PC-9 (cell line): ENCODE measurements at regions not wholly inside any gene's neighbourhood (a gene's known extent, or its start where the extent isn't known, plus 50 kb on each side); places are given as distances from the start of the nearest gene placed in this dataset.

ENCODE experiments used
- BruUV-seq: library from RNA; stranded (reverse); fragments of 400-500 nt; replicated peaks from 2 replicates; lab custom pipeline; 2021; lab: Mats Ljungman, UMichigan
- CTCF ChIA-PET: fragments of 300-600 bp; sonication (Branson Sonifier 250); formaldehyde crosslinking; loops from one replicate; lab custom pipeline; 2022; ENCODE audit warnings: antibody characterized with exemption; lab: Charles Lee
- POLR2A ChIA-PET: fragments of 300-600 bp; sonication (Branson Sonifier 250); formaldehyde crosslinking; loops from one replicate; lab custom pipeline; 2022; ENCODE audit warnings: antibody characterized with exemption; ENCODE audit not compliant: unreplicated experiment; lab: Charles Lee
- DNase-seq, 2 experiments: peaks; one replicate each; pipeline versions ENCODE4 v3.0.0 to v3.0.0-alpha.2; 2015 to 2022; ENCODE audit warnings: mixed read lengths in 1 of 2
- H2AFZ ChIP-seq: fragments of 200-600 bp; sonication (generic); 2 replicates; pipeline ENCODE4 v1.8.1; 2017; ENCODE audit warnings: antibody characterized with exemption
- H3F3A ChIP-seq: fragments of 200-600 bp; sonication (generic); 2 replicates; pipeline ENCODE4 v1.8.1; 2017; ENCODE audit warnings: antibody characterized with exemption, mild to moderate bottlenecking, low read depth; ENCODE audit not compliant: insufficient read depth
- H3K27ac ChIP-seq: fragments of 200-600 bp; sonication (generic); 2 replicates; pipeline ENCODE4 v1.6.1; 2016; ENCODE audit warnings: mixed run types
- H3K27me3 ChIP-seq: fragments of 200-600 bp; sonication (generic); 2 replicates; pipeline ENCODE4 v1.6.1; 2016; ENCODE audit warnings: low read depth, mixed run types; ENCODE audit not compliant: insufficient read depth
- H3K36me3 ChIP-seq: fragments of 200-600 bp; sonication (generic); 2 replicates; pipeline ENCODE4 v1.6.1; 2016; ENCODE audit warnings: low read depth, mixed run types
- H3K4me1 ChIP-seq: fragments of 200-600 bp; sonication (generic); replicated peaks from 2 replicates; pipeline ENCODE4 v1.6.1; 2016; ENCODE audit warnings: mixed run types; ENCODE audit not compliant: insufficient read depth
- H3K4me2 ChIP-seq: fragments of 200-600 bp; sonication (generic); 2 replicates; pipeline ENCODE4 v1.6.1; 2017; ENCODE audit warnings: mixed run types
- H3K4me3 ChIP-seq: fragments of 200-600 bp; sonication (generic); 2 replicates; pipeline ENCODE4 v1.6.1; 2016; ENCODE audit warnings: mixed run types
- H3K79me2 ChIP-seq: fragments of 200-600 bp; sonication (generic); 2 replicates; pipeline ENCODE4 v1.6.1; 2017; ENCODE audit warnings: low read depth, mixed run types
- H3K9me2 ChIP-seq: fragments of 200-600 bp; sonication (generic); 2 replicates; pipeline ENCODE4 v1.8.1; 2017; ENCODE audit warnings: mild to moderate bottlenecking; ENCODE audit not compliant: insufficient read depth
- H3K9me3 ChIP-seq: fragments of 200-600 bp; sonication (generic); 2 replicates; pipeline ENCODE4 v1.8.1; 2016; ENCODE audit warnings: low read depth; ENCODE audit not compliant: insufficient read depth
- H4K20me1 ChIP-seq: fragments of 200-600 bp; sonication (generic); 2 replicates; pipeline ENCODE4 v1.8.1; 2017; ENCODE audit not compliant: insufficient read depth
- EZH2 ChIP-seq: fragments of 200-600 bp; sonication (generic); IDR thresholded peaks from 2 replicates; pipeline ENCODE4 v1.8.0; 2017; ENCODE audit warnings: antibody characterized with exemption, low read depth
- intact Hi-C: fragments of 100-400 bp; cut with micrococcal nuclease; formaldehyde crosslinking; loops from one replicate; pipeline ENCODE4 v1.10.0; 2022; ENCODE audit not compliant: unreplicated experiment
- TF ChIP-seq, protein P1 (sequence below): fragments of 200-600 bp; sonication (generic); conservative IDR thresholded peaks from 2 replicates; pipeline ENCODE4 v1.6.1; 2017; ENCODE audit warnings: mixed run types, antibody characterized with exemption, mild to moderate bottlenecking, moderate library complexity

DNA sequence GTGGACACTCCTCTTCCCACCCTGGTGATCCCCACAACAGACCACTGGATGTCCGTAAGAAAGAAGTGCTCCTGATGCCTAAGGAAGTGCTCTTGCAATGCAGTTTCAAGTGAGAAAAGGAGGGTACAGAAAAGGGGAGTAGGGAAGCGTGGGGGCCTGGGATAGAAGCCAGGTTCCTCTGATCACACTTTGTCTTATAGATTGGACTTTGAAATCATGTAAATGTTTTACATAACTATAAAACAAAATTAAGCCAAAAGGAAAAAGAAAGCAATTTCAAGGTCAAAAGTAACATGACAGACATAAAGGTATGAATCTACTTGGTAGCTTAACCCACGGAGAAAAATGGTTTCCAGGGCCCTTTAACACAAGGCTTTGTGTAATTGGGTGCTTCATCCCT lies 107.3 kb upstream of the TRPM1 start:
- POLR2A ChIA-PET: no interaction called here
- CTCF ChIA-PET: no interaction called here
- no peaks in the 10 kb centered on the region for H3K9me3 ChIP-seq

DNA sequence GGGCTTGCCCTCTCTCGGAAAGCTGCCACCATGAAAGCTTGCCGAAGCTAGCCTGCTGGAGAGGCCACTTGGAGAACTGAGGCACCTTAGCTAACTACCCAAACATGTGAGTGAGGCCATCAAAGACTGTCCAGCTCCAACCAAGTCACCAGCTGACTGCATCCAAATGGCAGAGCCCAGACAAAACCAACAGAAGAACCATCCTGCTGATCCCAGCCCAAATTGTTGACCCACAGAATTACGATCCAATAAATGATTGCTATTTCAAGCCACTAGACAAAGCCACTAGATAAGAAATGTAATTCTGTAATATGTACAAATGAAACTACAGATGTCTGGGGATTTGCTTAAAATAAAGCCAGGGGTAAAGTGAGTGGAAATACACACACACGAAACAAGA lies 109.8 kb upstream of the TRPM1 start:
- Histone ChIP-seq H3K27ac (no peak overlapping the region), H3K79me2 (no peaks in the 10 kb centered on the region), H4K20me1 (no peaks in the 10 kb centered on the region), H3F3A (no peaks in the 10 kb centered on the region), H3K36me3 (no peaks in the 10 kb centered on the region), H3K27me3 (peaks cover 7% of the 10 kb centered on the region), H2AFZ (no peak overlapping the region), H3K9me2 (no peaks in the 10 kb centered on the region), H3K4me1 (no peaks in the 10 kb centered on the region), H3K4me2 (no peak overlapping the region), H3K4me3 (no peak overlapping the region), H3K9me3 (no peaks in the 10 kb centered on the region)
- ChIA-PET POLR2A (no interaction called here), CTCF (no interaction called here)
- no peak for DNase-seq
- BruUV-seq: no TSS peak
- intact Hi-C loops: no loop called here
- TF ChIP-seq EZH2: no peak
- TF ChIP-seq, protein P1, sequence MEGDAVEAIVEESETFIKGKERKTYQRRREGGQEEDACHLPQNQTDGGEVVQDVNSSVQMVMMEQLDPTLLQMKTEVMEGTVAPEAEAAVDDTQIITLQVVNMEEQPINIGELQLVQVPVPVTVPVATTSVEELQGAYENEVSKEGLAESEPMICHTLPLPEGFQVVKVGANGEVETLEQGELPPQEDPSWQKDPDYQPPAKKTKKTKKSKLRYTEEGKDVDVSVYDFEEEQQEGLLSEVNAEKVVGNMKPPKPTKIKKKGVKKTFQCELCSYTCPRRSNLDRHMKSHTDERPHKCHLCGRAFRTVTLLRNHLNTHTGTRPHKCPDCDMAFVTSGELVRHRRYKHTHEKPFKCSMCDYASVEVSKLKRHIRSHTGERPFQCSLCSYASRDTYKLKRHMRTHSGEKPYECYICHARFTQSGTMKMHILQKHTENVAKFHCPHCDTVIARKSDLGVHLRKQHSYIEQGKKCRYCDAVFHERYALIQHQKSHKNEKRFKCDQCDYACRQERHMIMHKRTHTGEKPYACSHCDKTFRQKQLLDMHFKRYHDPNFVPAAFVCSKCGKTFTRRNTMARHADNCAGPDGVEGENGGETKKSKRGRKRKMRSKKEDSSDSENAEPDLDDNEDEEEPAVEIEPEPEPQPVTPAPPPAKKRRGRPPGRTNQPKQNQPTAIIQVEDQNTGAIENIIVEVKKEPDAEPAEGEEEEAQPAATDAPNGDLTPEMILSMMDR: no peak

More for the DNA sequence above, 107.3 kb upstream of the TRPM1 start:
- Histone ChIP-seq H3K27me3 (no peaks in the 10 kb centered on the region; the same call in 1 of the 2 replicates), H3K4me2 (no peak overlapping the region), H3K79me2 (no peaks in the 10 kb centered on the region), H3K4me1 (no peaks in the 10 kb centered on the region), H3K27ac (no peak overlapping the region), H3F3A (no peaks in the 10 kb centered on the region), H3K9me2 (no peaks in the 10 kb centered on the region), H3K36me3 (no peaks in the 10 kb centered on the region), H3K4me3 (no peak overlapping the region), H4K20me1 (no peaks in the 10 kb centered on the region), H2AFZ (no peak overlapping the region)
- intact Hi-C loops: no loop called here
- BruUV-seq: no TSS peak
- DNase-seq: no peak
- TF ChIP-seq EZH2: no peak
- TF ChIP-seq, protein P1: no peak

DNA sequence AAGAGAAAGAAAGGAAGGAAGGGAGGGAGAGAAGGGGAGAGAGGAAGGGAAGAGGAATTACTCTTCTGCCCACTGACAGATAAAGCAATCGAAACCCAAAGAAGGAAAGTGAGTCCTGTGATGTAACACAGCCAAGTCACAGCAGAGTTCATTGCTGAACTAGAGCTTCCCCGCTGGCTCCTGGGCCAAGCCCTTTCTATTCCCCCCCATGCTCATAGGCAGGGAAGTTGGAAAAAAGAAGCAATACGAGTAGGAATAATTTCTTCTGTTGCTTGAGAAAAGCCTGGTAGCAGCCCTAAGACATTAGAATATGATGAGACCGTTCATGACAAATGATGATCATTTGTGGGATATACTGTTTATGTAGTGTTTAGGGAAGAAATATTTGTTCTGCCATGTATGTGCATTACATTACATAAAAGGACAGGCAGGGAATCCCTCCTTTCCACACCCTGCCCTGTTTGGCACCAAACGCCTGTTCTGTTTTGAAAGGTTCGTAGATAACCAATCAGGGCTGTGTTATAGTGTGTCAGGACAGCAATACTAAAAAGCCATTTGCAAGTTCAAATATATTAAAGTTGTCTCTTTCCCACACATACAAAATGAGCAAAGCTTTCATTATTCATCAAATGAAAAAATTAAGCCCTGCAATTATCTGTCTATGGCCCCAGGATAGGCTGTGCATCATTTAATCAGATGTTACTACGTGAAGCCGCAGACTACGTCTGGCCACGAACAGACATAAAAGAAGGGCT lies 111.0 kb upstream of the TRPM1 start:
- ChIA-PET CTCF (no interaction called here), POLR2A (no interaction called here)
- Histone ChIP-seq H4K20me1 (no peaks in the 10 kb centered on the region), H3K9me2 (no peaks in the 10 kb centered on the region), H3F3A (no peaks in the 10 kb centered on the region), H3K27me3 (peaks cover 11% of the 10 kb centered on the region), H3K4me3 (no peak overlapping the region), H3K4me1 (no peaks in the 10 kb centered on the region), H3K4me2 (no peak overlapping the region), H3K27ac (no peak overlapping the region), H2AFZ (no peak overlapping the region), H3K9me3 (no peaks in the 10 kb centered on the region), H3K79me2 (no peaks in the 10 kb centered on the region), H3K36me3 (no peaks in the 10 kb centered on the region)
- TF ChIP-seq EZH2: no peak
- TF ChIP-seq, protein P1: no peak
- BruUV-seq: no TSS peak
- intact Hi-C loops: no loop called here
- DNase-seq: no peak
